ENCODE measurements at regions not wholly inside any gene's neighbourhood (a gene's known extent, or its start where the extent isn't known, plus 50 kb on each side); places are given as distances from the start of the nearest gene placed in this dataset.

DNA sequence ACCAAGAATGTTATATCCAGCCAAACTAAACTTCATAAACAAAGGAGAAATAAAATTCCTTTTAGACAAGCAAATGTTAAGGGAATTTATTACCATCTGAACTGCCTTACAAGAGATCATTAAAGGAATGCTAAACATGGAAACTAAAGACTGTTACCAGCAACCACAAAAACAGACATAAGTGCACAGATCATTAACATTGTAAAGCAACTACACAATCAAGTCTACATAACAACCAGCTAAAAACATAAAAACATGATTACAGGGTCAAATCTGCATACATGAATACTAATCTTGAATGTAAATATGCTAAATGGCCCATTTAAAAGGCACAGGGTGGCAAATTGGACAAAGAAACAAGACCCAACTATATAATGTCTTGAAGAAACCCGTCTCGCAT is 211.0 kb upstream of the PBX1 start:
- intact Hi-C loops (cut with micrococcal nuclease; ENCODE audit: unreplicated experiment) = no loop called here
- ChIA-PET CTCF (no interaction called here), POLR2A (no interaction called here)
- H3K4me3 Mint-ChIP-seq (ENCODE audit: unreplicated experiment) = no peak overlapping the region
- H3K4me1 Mint-ChIP-seq (ENCODE audit: low read depth, unreplicated experiment) = no peaks in the 10 kb centered on the region
- peaks cover 3% of the 10 kb centered on the region for H3K27me3 Mint-ChIP-seq (ENCODE audit: insufficient read depth, unreplicated experiment)
- H3K27ac Mint-ChIP-seq (ENCODE audit: unreplicated experiment) = no peak overlapping the region
- no TSS peak for BruUV-seq (replicated peaks)
- H3K36me3 ChIP-seq (ENCODE audit: control insufficient read depth, insufficient read depth, low read length) = no peaks in the 10 kb centered on the region
- no peaks in the 10 kb centered on the region for H3K4me1 ChIP-seq
- H3K9me3 Mint-ChIP-seq (ENCODE audit: unreplicated experiment) = peaks cover 40% of the 10 kb centered on the region
- no peak for DNase-seq
- H3K27me3 ChIP-seq (replicated peaks; ENCODE audit: control insufficient read depth, insufficient read depth, low read length) = no peaks in the 10 kb centered on the region
- H3K4me3 ChIP-seq (ENCODE audit: low read depth, low read length) = no peak overlapping the region
- H3K9me3 ChIP-seq = 0 out of 2 replicates have a peak, but pooled peaks cover 12% of the 10 kb centered on the region
- TF ChIP-seq, protein P1, sequence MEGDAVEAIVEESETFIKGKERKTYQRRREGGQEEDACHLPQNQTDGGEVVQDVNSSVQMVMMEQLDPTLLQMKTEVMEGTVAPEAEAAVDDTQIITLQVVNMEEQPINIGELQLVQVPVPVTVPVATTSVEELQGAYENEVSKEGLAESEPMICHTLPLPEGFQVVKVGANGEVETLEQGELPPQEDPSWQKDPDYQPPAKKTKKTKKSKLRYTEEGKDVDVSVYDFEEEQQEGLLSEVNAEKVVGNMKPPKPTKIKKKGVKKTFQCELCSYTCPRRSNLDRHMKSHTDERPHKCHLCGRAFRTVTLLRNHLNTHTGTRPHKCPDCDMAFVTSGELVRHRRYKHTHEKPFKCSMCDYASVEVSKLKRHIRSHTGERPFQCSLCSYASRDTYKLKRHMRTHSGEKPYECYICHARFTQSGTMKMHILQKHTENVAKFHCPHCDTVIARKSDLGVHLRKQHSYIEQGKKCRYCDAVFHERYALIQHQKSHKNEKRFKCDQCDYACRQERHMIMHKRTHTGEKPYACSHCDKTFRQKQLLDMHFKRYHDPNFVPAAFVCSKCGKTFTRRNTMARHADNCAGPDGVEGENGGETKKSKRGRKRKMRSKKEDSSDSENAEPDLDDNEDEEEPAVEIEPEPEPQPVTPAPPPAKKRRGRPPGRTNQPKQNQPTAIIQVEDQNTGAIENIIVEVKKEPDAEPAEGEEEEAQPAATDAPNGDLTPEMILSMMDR (IDR thresholded peaks at IDR 0.05; ENCODE audit: insufficient read depth in 1 of 2, low read depth in 1 of 2, low read length in 1 of 2, severe bottlenecking in 1 of 2, unreplicated experiment in 1 of 2) = no peak
- H3K36me3 Mint-ChIP-seq (ENCODE audit: insufficient read depth, unreplicated experiment) = no peaks in the 10 kb centered on the region

DNA sequence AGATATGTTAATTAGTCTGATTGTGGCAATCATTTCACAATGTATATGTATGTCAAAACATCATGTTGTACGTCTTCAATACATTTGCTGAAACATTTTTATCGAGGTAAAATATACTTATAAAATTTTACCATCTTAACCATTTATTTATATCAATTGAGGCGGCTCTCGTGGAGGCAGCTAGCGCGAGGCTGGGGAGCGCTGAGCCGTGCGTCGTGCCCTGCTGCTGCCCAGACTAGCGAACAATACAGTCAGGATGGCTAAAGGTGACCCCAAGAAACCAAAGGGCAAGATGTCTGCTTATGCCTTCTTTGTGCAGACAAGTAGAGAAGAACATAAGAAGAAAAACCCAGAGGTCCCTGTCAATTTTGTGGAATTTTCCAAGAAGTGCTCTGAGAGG is 202.5 kb upstream of the PBX1 start:
- no peak for DNase-seq
- intact Hi-C loops (cut with micrococcal nuclease; ENCODE audit: unreplicated experiment) = no loop called here
- Mint-ChIP-seq H3K27ac (ENCODE audit: unreplicated experiment) (no peak overlapping the region), H3K4me1 (ENCODE audit: low read depth, unreplicated experiment) (no peaks in the 10 kb centered on the region), H3K4me3 (ENCODE audit: unreplicated experiment) (no peak overlapping the region), H3K9me3 (ENCODE audit: unreplicated experiment) (peaks cover 9% of the 10 kb centered on the region), H3K36me3 (ENCODE audit: insufficient read depth, unreplicated experiment) (no peaks in the 10 kb centered on the region), H3K27me3 (ENCODE audit: insufficient read depth, unreplicated experiment) (peaks cover 4% of the 10 kb centered on the region)
- Histone ChIP-seq H3K4me1 (no peaks in the 10 kb centered on the region), H3K4me3 (ENCODE audit: low read depth, low read length) (no peak overlapping the region), H3K9me3 (no peaks in the 10 kb centered on the region), H3K36me3 (ENCODE audit: control insufficient read depth, insufficient read depth, low read length) (no peaks in the 10 kb centered on the region), H3K27me3 (replicated peaks; ENCODE audit: control insufficient read depth, insufficient read depth, low read length) (no peaks in the 10 kb centered on the region)
- TF ChIP-seq, protein P1 (IDR thresholded peaks at IDR 0.05; ENCODE audit: insufficient read depth in 1 of 2, low read depth in 1 of 2, low read length in 1 of 2, severe bottlenecking in 1 of 2, unreplicated experiment in 1 of 2) = no peak
- POLR2A ChIA-PET = no interaction called here
- CTCF ChIA-PET = no interaction called here
- BruUV-seq (replicated peaks) = no TSS peak

DNA sequence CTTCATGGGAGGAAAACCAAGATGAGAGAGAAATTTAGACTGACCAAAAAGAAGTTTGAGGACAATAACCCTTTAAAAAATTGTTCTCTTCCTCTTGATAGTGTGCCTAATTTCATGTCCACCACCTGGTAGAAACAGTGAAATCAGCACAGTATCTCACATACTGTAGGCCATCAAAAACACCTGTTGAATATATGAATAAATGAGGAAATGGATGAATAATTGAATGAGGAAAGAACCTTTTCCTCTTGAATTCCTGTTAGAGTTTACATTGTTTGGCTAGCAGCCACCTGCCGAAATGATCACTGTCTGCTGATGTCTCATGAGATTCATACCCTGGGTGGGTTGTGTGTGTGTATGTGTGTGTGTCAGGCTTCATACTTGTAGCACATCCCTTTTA is 198.7 kb upstream of the PBX1 start:
- ChIA-PET POLR2A (no interaction called here), CTCF (no interaction called here)
- H3K4me1 ChIP-seq = no peaks in the 10 kb centered on the region
- BruUV-seq (replicated peaks) = no TSS peak
- intact Hi-C loops (cut with micrococcal nuclease; ENCODE audit: unreplicated experiment) = no loop called here
- H3K36me3 ChIP-seq (ENCODE audit: control insufficient read depth, insufficient read depth, low read length) = no peaks in the 10 kb centered on the region
- Mint-ChIP-seq H3K9me3 (ENCODE audit: unreplicated experiment) (peaks cover 9% of the 10 kb centered on the region), H3K4me3 (ENCODE audit: unreplicated experiment) (no peak overlapping the region), H3K27ac (ENCODE audit: unreplicated experiment) (no peak overlapping the region), H3K27me3 (ENCODE audit: insufficient read depth, unreplicated experiment) (no peaks in the 10 kb centered on the region), H3K36me3 (ENCODE audit: insufficient read depth, unreplicated experiment) (no peaks in the 10 kb centered on the region), H3K4me1 (ENCODE audit: low read depth, unreplicated experiment) (no peaks in the 10 kb centered on the region)
- TF ChIP-seq, protein P1 (IDR thresholded peaks at IDR 0.05; ENCODE audit: insufficient read depth in 1 of 2, low read depth in 1 of 2, low read length in 1 of 2, severe bottlenecking in 1 of 2, unreplicated experiment in 1 of 2) = no peak
- H3K27me3 ChIP-seq (replicated peaks; ENCODE audit: control insufficient read depth, insufficient read depth, low read length) = no peaks in the 10 kb centered on the region
- H3K9me3 ChIP-seq = no peaks in the 10 kb centered on the region
- no peak overlapping the region for H3K4me3 ChIP-seq (ENCODE audit: low read depth, low read length)
- no peak for DNase-seq
